Breast epithelium (tissue), 3 donors: ENCODE measurements at regions not wholly inside any gene's neighbourhood (a gene's known extent, or its start where the extent isn't known, plus 50 kb on each side); places are given as distances from the start of the nearest gene placed in this dataset.

Experiments
- CTCF ChIP-seq, 3 donors: fragments of 450-650 bp; IDR thresholded peaks; one replicate each; pipeline ENCODE4 v1.5.1; 2016 to 2017; ENCODE audit warnings: antibody characterized with exemption in 3 of 3, mild to moderate bottlenecking in 3 of 3, moderate library complexity in 3 of 3
- POLR2A ChIP-seq: fragments of 450-650 bp; IDR thresholded peaks from one replicate; pipeline ENCODE4 v1.6.1; 2016; ENCODE audit warnings: antibody characterized with exemption, mild to moderate bottlenecking, moderate library complexity
- POLR2AphosphoS5 ChIP-seq, 3 donors: sonication (generic); formaldehyde crosslinking; IDR thresholded peaks; one replicate each; pipeline ENCODE4 v1.6.1; 2017; ENCODE audit warnings: antibody characterized with exemption in 3 of 3

GRCh38 chr4:177923888-177924287 lies 481.7 kb upstream of the AGA start:
- TF ChIP-seq POLR2A: no peak
- no peak for TF ChIP-seq CTCF (IDR thresholded peaks at IDR 0.05)
- TF ChIP-seq POLR2AphosphoS5 (IDR thresholded peaks at IDR 0.05): no peak
